ENCODE measurements at regions not wholly inside any gene's neighbourhood (a gene's known extent, or its start where the extent isn't known, plus 50 kb on each side); places are given as distances from the start of the nearest gene placed in this dataset.

- DNase-seq (ENCODE audit: low spot score): no peak
These were observed 296.4 kb upstream of the FMN2 start for GRCh38 chr1:239795304-239795703.

GRCh38 chr1:239799617-239800016, 292.1 kb upstream of the FMN2 start:
- DNase-seq (ENCODE audit: low spot score): no peak

GRCh38 chr1:239800861-239801260, 290.8 kb upstream of the FMN2 start:
- no peak for DNase-seq (ENCODE audit: low spot score)

GRCh38 chr1:239802275-239802674, 289.4 kb upstream of the FMN2 start:
- DNase-seq (ENCODE audit: low spot score): no peak

GRCh38 chr1:239803781-239804180, 287.9 kb upstream of the FMN2 start:
- DNase-seq (ENCODE audit: low spot score): no peak

GRCh38 chr1:239804266-239804665, 287.4 kb upstream of the FMN2 start:
- DNase-seq (ENCODE audit: low spot score): no peak

GRCh38 chr1:239805042-239805441, 286.6 kb upstream of the FMN2 start:
- no peak for DNase-seq (ENCODE audit: low spot score)

- DNase-seq (ENCODE audit: low spot score): no peak
These were observed 285.6 kb upstream of the FMN2 start for GRCh38 chr1:239805851-239806772.

- no peak for DNase-seq (ENCODE audit: low spot score)
These were observed 284.8 kb upstream of the FMN2 start for GRCh38 chr1:239806897-239807296.

GRCh38 chr1:239807361-239807760, 284.3 kb upstream of the FMN2 start:
- no peak for DNase-seq (ENCODE audit: low spot score)

- no peak for DNase-seq (ENCODE audit: low spot score)
These were observed 281.6 kb upstream of the FMN2 start for GRCh38 chr1:239810061-239810481.

GRCh38 chr1:239811211-239811885, 280.3 kb upstream of the FMN2 start:
- DNase-seq (ENCODE audit: low spot score): no peak

GRCh38 chr1:239812580-239812979, 279.1 kb upstream of the FMN2 start:
- DNase-seq (ENCODE audit: low spot score): no peak

GRCh38 chr1:239814306-239814881, 277.3 kb upstream of the FMN2 start:
- no peak for DNase-seq (ENCODE audit: low spot score)

GRCh38 chr1:239815074-239815473, 276.6 kb upstream of the FMN2 start:
- DNase-seq (ENCODE audit: low spot score): no peak

GRCh38 chr1:239816081-239816782, 275.5 kb upstream of the FMN2 start:
- DNase-seq (ENCODE audit: low spot score): no peak

GRCh38 chr1:239817276-239817675, 274.4 kb upstream of the FMN2 start:
- DNase-seq (ENCODE audit: low spot score): no peak

- DNase-seq (ENCODE audit: low spot score): no peak
These were observed 273.9 kb upstream of the FMN2 start for GRCh38 chr1:239817801-239818200.

GRCh38 chr1:239819096-239819495, 272.6 kb upstream of the FMN2 start:
- no peak for DNase-seq (ENCODE audit: low spot score)

GRCh38 chr1:239819756-239820250, 271.9 kb upstream of the FMN2 start:
- DNase-seq (ENCODE audit: low spot score): no peak

- DNase-seq (ENCODE audit: low spot score): no peak
These were observed 267.8 kb upstream of the FMN2 start for GRCh38 chr1:239823852-239824251.

- no peak for DNase-seq (ENCODE audit: low spot score)
These were observed 265.5 kb upstream of the FMN2 start for GRCh38 chr1:239826211-239826610.
